Neural progenitor cell (in vitro differentiated cells): ENCODE measurements at regions not wholly inside any gene's neighbourhood (a gene's known extent, or its start where the extent isn't known, plus 50 kb on each side); places are given as distances from the start of the nearest gene placed in this dataset.

Source experiments
- DNase-seq: peaks from one replicate; pipeline ENCODE4 v3.0.0-alpha.2; 2016; ENCODE audit warnings: low spot score
- H2AFZ ChIP-seq: fragments of 200-600 bp; sonication (generic); replicated peaks from 2 replicates; pipeline ENCODE4 v1.6.1; 2016; ENCODE audit warnings: antibody characterized with exemption
- H3F3A ChIP-seq: fragments of 200-600 bp; sonication (generic); 2 replicates; pipeline ENCODE4 v1.6.1; 2016; ENCODE audit warnings: antibody characterized with exemption, low read depth
- H3K27ac ChIP-seq: fragments of 200-600 bp; sonication (generic); 2 replicates; pipeline ENCODE4 v1.5.1; 2016; ENCODE audit warnings: mild to moderate bottlenecking
- H3K27me3 ChIP-seq: fragments of 200-600 bp; sonication (generic); 2 replicates; pipeline ENCODE4 v1.6.1; 2016; ENCODE audit warnings: mild to moderate bottlenecking, moderate library complexity
- H3K36me3 ChIP-seq: fragments of 200-600 bp; sonication (generic); 2 replicates; pipeline ENCODE4 v1.5.1; 2016
- H3K4me1 ChIP-seq: fragments of 200-600 bp; sonication (generic); 2 replicates; pipeline ENCODE4 v1.6.1; 2016; ENCODE audit warnings: mixed run types
- H3K4me2 ChIP-seq: fragments of 200-600 bp; sonication (generic); 2 replicates; pipeline ENCODE4 v1.6.1; 2016
- H3K4me3 ChIP-seq: fragments of 200-600 bp; sonication (generic); 2 replicates; pipeline ENCODE4 v1.5.1; 2016
- H3K79me2 ChIP-seq: fragments of 200-600 bp; sonication (generic); 2 replicates; pipeline ENCODE4 v1.6.1; 2016; ENCODE audit warnings: low read depth
- H3K9ac ChIP-seq: fragments of 200-600 bp; sonication (generic); 2 replicates; pipeline ENCODE4 v1.6.1; 2016
- H3K9me3 ChIP-seq: fragments of 200-600 bp; sonication (generic); 2 replicates; pipeline ENCODE4 v1.5.1; 2016; ENCODE audit warnings: low read depth
- H4K20me1 ChIP-seq: fragments of 200-600 bp; sonication (generic); 2 replicates; pipeline ENCODE4 v1.6.1; 2016; ENCODE audit warnings: low read depth
- H3K27ac Mint-ChIP-seq: 3 replicates; pipeline ENCODE4 v1.8.0; 2021; ENCODE audit warnings: mixed read lengths
- H3K27me3 Mint-ChIP-seq: 2 replicates; pipeline ENCODE4 v1.8.0; 2022; ENCODE audit warnings: low read depth, mild to moderate bottlenecking, inconsistent platforms, moderate library complexity, mixed read lengths; ENCODE audit not compliant: insufficient read depth
- H3K36me3 Mint-ChIP-seq: 3 replicates; pipeline ENCODE4 v1.8.0; 2021; ENCODE audit warnings: mixed read lengths
- H3K4me1 Mint-ChIP-seq: 3 replicates; pipeline ENCODE4 v1.8.0; 2021; ENCODE audit warnings: mixed read lengths
- H3K4me3 Mint-ChIP-seq: 3 replicates; pipeline ENCODE4 v1.8.0; 2021; ENCODE audit warnings: mild to moderate bottlenecking, moderate library complexity, mixed read lengths
- H3K9me3 Mint-ChIP-seq: 3 replicates; pipeline ENCODE4 v1.8.0; 2020; ENCODE audit warnings: mixed read lengths
- EZH2 ChIP-seq: fragments of 200-600 bp; sonication (generic); IDR thresholded peaks from 2 replicates; pipeline ENCODE4 v1.6.1; 2017; ENCODE audit warnings: antibody characterized with exemption, mild to moderate bottlenecking, moderate library complexity
- EZH2phosphoT487 ChIP-seq: fragments of 200-600 bp; sonication (generic); IDR thresholded peaks from 2 replicates; pipeline ENCODE4 v1.6.1; 2017; ENCODE audit warnings: antibody characterized with exemption
- TF ChIP-seq, protein P1 (sequence below): fragments of 200-600 bp; sonication (generic); IDR thresholded peaks from 2 replicates; pipeline ENCODE4 v1.5.1; 2017; ENCODE audit warnings: antibody characterized with exemption, mild to moderate bottlenecking

DNA sequence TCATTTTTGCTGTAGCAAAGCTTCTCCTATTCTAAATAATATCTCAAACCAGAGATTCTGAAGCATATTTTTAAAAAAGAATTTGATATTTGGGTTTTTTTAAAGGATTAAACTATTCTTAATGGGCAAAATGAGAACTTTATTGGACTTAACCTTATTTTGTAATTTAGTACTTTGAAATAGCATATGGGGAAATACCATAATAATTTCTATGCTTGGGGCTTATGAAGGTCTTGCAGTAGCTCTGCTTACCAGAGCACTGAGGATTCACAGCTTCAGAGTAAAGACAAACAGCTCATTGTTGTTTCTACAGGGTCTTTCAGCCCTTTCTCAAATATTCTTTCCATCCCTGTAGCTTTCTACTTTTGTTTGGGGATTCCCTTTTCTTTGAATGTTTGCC, 111.2 kb upstream of the ZNF648 start:
- Histone ChIP-seq H3K9ac (no peak overlapping the region), H3K4me3 (no peak overlapping the region), H3K27ac (no peak overlapping the region), H2AFZ (no peak overlapping the region), H3F3A (no peaks in the 10 kb centered on the region), H3K36me3 (no peaks in the 10 kb centered on the region), H3K9me3 (no peaks in the 10 kb centered on the region), H3K79me2 (no peaks in the 10 kb centered on the region), H3K27me3 (no peaks in the 10 kb centered on the region), H4K20me1 (no peaks in the 10 kb centered on the region), H3K4me1 (no peaks in the 10 kb centered on the region), H3K4me2 (no peak overlapping the region)
- TF ChIP-seq, protein P1, sequence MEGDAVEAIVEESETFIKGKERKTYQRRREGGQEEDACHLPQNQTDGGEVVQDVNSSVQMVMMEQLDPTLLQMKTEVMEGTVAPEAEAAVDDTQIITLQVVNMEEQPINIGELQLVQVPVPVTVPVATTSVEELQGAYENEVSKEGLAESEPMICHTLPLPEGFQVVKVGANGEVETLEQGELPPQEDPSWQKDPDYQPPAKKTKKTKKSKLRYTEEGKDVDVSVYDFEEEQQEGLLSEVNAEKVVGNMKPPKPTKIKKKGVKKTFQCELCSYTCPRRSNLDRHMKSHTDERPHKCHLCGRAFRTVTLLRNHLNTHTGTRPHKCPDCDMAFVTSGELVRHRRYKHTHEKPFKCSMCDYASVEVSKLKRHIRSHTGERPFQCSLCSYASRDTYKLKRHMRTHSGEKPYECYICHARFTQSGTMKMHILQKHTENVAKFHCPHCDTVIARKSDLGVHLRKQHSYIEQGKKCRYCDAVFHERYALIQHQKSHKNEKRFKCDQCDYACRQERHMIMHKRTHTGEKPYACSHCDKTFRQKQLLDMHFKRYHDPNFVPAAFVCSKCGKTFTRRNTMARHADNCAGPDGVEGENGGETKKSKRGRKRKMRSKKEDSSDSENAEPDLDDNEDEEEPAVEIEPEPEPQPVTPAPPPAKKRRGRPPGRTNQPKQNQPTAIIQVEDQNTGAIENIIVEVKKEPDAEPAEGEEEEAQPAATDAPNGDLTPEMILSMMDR, result no peak
- TF ChIP-seq EZH2 (no peak), EZH2phosphoT487 (no peak)
- H3K36me3 Mint-ChIP-seq, result no peaks in the 10 kb centered on the region
- no peak overlapping the region for H3K4me3 Mint-ChIP-seq
- no peak for DNase-seq
- no peaks in the 10 kb centered on the region for H3K9me3 Mint-ChIP-seq
- H3K27me3 Mint-ChIP-seq, result no peaks in the 10 kb centered on the region
- no peaks in the 10 kb centered on the region for H3K4me1 Mint-ChIP-seq
- H3K27ac Mint-ChIP-seq, result no peak overlapping the region

DNA sequence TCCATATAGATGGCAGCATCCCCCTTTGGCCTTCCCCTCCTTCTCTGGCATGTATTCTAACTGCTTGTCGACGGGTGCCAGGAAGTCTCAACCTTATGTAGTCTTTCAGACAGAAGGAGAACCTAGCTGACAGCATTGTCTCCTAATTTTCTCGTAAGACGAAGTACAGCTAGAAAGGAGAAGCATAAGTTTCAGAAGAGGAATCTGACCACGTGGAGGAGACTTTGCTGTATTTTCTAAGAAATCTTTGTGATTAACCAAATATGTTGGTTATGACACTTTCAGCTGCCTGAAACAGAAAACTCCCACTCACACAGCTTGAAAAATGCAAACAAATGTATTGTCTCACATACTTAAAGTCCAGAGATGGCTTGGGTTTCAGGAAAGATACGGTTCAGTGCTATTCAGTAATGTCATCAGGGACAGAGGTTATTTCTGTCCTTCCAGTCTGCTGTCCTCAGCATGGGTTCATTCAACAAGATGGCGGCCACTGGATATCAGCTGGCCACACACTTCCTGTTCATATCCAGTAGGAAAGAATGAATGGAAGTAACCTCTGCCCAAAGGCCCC, 109.5 kb upstream of the ZNF648 start:
- Mint-ChIP-seq H3K9me3 (no peaks in the 10 kb centered on the region), H3K36me3 (no peaks in the 10 kb centered on the region), H3K4me3 (no peak overlapping the region), H3K27ac (no peak overlapping the region), H3K27me3 (no peaks in the 10 kb centered on the region), H3K4me1 (no peaks in the 10 kb centered on the region)
- no peaks in the 10 kb centered on the region for H3K79me2 ChIP-seq
- H3K9me3 ChIP-seq, result no peaks in the 10 kb centered on the region
- no peaks in the 10 kb centered on the region for H3F3A ChIP-seq
- no peak overlapping the region for H3K4me3 ChIP-seq
- no peak overlapping the region for H2AFZ ChIP-seq
- no peaks in the 10 kb centered on the region for H4K20me1 ChIP-seq
- no peak overlapping the region for H3K9ac ChIP-seq
- H3K4me2 ChIP-seq, result no peak overlapping the region
- no peaks in the 10 kb centered on the region for H3K27me3 ChIP-seq
- no peaks in the 10 kb centered on the region for H3K36me3 ChIP-seq
- H3K27ac ChIP-seq, result no peak overlapping the region
- TF ChIP-seq EZH2phosphoT487, result no peak
- no peak for TF ChIP-seq EZH2
- no peak for DNase-seq
- H3K4me1 ChIP-seq, result no peaks in the 10 kb centered on the region

DNA sequence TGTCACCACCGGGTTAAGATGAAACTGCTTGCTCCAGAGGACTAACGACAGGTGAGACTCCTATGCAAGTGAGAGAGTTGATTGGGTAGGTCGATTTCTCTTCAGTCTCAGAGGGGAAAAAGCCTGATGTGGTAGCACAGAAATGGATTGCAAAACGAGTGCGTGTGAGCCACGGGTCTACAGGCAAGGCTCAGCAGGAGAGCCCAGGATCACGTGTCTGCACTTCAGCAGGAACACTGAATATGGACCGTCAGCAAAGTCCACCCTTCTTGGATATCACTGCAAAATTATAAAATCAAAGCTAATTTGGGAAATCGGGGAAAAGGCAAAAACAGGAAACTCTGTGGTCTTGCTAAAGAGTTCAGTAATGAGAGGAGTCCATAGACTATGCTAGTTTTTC, 107.7 kb upstream of the ZNF648 start:
- no peaks in the 10 kb centered on the region for H3K9me3 ChIP-seq
- TF ChIP-seq EZH2, result no peak
- TF ChIP-seq, protein P1, result no peak
- TF ChIP-seq EZH2phosphoT487, result no peak
- H3K27ac ChIP-seq, result no peak overlapping the region
- no peaks in the 10 kb centered on the region for H3K4me1 ChIP-seq
- H3K9me3 Mint-ChIP-seq, result no peaks in the 10 kb centered on the region
- H3K9ac ChIP-seq, result no peak overlapping the region
- no peak overlapping the region for H3K4me2 ChIP-seq
- no peak overlapping the region for H3K27ac Mint-ChIP-seq
- no peaks in the 10 kb centered on the region for H3F3A ChIP-seq
- DNase-seq, result no peak
- no peaks in the 10 kb centered on the region for H4K20me1 ChIP-seq
- H3K4me1 Mint-ChIP-seq, result peaks cover under 1% of the 10 kb centered on the region
- H3K36me3 ChIP-seq, result no peaks in the 10 kb centered on the region
- H3K4me3 ChIP-seq, result no peak overlapping the region
- no peaks in the 10 kb centered on the region for H3K79me2 ChIP-seq
- no peaks in the 10 kb centered on the region for H3K27me3 ChIP-seq
- no peak overlapping the region for H2AFZ ChIP-seq
- no peaks in the 10 kb centered on the region for H3K36me3 Mint-ChIP-seq
- H3K27me3 Mint-ChIP-seq, result no peaks in the 10 kb centered on the region
- H3K4me3 Mint-ChIP-seq, result no peak overlapping the region

DNA sequence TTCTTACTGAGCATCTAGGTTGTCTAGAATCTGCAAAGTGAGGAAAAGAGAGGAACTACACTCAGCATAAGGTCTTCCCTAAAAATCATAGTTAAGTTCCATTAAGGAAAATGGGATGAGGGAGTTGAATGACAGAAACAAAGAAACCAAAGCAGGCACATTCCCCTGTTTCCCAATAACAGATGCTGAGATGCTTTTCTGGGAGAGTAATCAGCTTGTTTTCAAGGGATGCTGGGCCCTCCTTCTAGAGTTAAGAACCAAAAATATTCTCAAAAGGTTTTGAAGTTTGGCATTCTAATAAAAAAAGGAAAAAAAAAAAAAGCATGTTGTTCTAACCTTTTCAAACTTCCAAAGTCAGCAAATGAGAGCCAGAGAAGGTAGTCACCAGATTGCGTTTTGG, 105.2 kb upstream of the ZNF648 start:
- no peak overlapping the region for H3K4me3 Mint-ChIP-seq
- H3K36me3 Mint-ChIP-seq, result no peaks in the 10 kb centered on the region

More for the DNA sequence above, 105.2 kb upstream of the ZNF648 start:
- Mint-ChIP-seq H3K27me3 (no peaks in the 10 kb centered on the region), H3K27ac (no peak overlapping the region), H3K4me1 (peaks cover 12% of the 10 kb centered on the region), H3K9me3 (no peaks in the 10 kb centered on the region)
- Histone ChIP-seq H3K79me2 (no peaks in the 10 kb centered on the region), H3F3A (no peaks in the 10 kb centered on the region), H2AFZ (no peak overlapping the region), H3K4me2 (no peak overlapping the region), H3K9ac (no peak overlapping the region), H3K27me3 (no peaks in the 10 kb centered on the region), H3K36me3 (no peaks in the 10 kb centered on the region), H3K9me3 (no peaks in the 10 kb centered on the region), H4K20me1 (no peaks in the 10 kb centered on the region), H3K4me3 (no peak overlapping the region), H3K4me1 (no peaks in the 10 kb centered on the region), H3K27ac (no peak overlapping the region)
- TF ChIP-seq EZH2phosphoT487, result no peak
- TF ChIP-seq EZH2, result no peak
- TF ChIP-seq, protein P1, result no peak
- DNase-seq, result no peak
